ENCODE measurements at regions not wholly inside any gene's neighbourhood (a gene's known extent, or its start where the extent isn't known, plus 50 kb on each side); places are given as distances from the start of the nearest gene placed in this dataset.

DNA sequence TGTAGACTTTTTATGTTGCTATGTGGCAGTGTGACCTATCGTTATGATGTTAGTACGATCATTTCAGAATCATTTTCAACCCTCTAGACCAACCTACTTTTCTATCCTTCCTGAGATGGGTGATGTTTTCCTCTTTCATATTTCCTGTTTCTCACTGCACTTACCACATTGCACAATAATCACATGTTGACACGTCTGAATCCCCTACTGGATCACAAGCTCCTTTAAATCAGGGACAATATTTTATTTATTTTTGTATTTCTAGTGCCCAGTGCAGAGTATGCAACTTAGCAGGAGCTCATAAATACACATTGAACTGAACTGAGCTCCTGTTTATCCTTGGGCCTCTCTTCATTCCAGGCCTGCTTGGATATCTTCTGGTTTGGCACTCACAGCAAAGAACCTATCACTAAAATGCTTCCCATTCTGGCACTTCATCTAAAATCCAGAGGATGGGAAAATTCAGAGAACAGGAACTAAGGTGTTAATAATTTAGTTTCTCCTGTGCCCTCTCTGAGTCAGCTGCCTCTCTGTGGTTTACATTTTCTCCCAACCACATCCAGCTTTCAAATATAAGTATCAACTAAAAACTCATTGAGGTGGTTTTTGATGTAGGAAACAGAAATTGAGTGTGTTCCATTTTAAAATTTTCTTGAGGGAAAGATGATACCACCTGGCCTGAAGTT, 69.4 kb upstream of the DYRK2 start:
- no TSS peak for BruUV-seq (replicated peaks)
- no peaks in the 10 kb centered on the region for H3K79me2 ChIP-seq (ENCODE audit: low read depth)
- no peaks in the 10 kb centered on the region for H3F3A ChIP-seq (ENCODE audit: insufficient read depth, low read depth)
- CTCF ChIA-PET = interaction anchor here (0.7 kb wide), 1 partner anchor 205 kb away, joined by 12 read pairs; no protein-coding TSS in a partner anchor
- no peaks in the 10 kb centered on the region for H3K36me3 ChIP-seq (ENCODE audit: low read depth)
- H2AFZ ChIP-seq = no peak overlapping the region
- POLR2A ChIA-PET (ENCODE audit: unreplicated experiment) = no interaction called here
- TF ChIP-seq, protein P1, sequence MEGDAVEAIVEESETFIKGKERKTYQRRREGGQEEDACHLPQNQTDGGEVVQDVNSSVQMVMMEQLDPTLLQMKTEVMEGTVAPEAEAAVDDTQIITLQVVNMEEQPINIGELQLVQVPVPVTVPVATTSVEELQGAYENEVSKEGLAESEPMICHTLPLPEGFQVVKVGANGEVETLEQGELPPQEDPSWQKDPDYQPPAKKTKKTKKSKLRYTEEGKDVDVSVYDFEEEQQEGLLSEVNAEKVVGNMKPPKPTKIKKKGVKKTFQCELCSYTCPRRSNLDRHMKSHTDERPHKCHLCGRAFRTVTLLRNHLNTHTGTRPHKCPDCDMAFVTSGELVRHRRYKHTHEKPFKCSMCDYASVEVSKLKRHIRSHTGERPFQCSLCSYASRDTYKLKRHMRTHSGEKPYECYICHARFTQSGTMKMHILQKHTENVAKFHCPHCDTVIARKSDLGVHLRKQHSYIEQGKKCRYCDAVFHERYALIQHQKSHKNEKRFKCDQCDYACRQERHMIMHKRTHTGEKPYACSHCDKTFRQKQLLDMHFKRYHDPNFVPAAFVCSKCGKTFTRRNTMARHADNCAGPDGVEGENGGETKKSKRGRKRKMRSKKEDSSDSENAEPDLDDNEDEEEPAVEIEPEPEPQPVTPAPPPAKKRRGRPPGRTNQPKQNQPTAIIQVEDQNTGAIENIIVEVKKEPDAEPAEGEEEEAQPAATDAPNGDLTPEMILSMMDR (conservative IDR thresholded peaks at IDR 0.05) = no peak
- TF ChIP-seq EZH2 (IDR thresholded peaks at IDR 0.05; ENCODE audit: low read depth) = no peak
- H3K27ac ChIP-seq = no peak overlapping the region
- H3K9me2 ChIP-seq (ENCODE audit: insufficient read depth) = no peaks in the 10 kb centered on the region
- intact Hi-C loops (cut with micrococcal nuclease; ENCODE audit: unreplicated experiment) = no loop called here
- no peaks in the 10 kb centered on the region for H3K9me3 ChIP-seq (ENCODE audit: insufficient read depth, low read depth)
- H3K4me1 ChIP-seq (replicated peaks; ENCODE audit: insufficient read depth) = 0 out of 2 replicates have a peak, but pooled peaks cover 11% of the 10 kb centered on the region
- no peak overlapping the region for H3K4me3 ChIP-seq
- H3K27me3 ChIP-seq (ENCODE audit: insufficient read depth, low read depth) = no peaks in the 10 kb centered on the region
- no peaks in the 10 kb centered on the region for H4K20me1 ChIP-seq (ENCODE audit: insufficient read depth)
- DNase-seq = no peak
- H3K4me2 ChIP-seq = no peak overlapping the region

DNA sequence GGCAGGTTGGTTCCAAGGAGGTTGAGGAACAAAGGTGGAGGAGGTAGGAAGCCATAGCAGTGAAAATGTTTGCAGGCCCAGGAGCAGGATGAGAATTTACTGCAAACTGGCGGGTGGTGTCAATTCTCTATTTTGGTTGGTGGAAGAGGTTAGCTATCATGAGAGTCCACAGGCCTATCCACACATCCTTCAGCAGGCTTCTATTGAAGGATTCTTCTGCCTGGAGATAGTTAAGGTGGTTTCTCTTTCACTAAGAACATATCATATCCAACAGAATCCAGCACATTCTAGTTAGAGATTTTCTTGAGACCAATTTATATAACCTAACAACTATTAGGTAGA, 68.9 kb upstream of the DYRK2 start:
- no peaks in the 10 kb centered on the region for H3K36me3 ChIP-seq (ENCODE audit: low read depth)
- intact Hi-C loops (cut with micrococcal nuclease; ENCODE audit: unreplicated experiment) = no loop called here
- no peaks in the 10 kb centered on the region for H3K9me2 ChIP-seq (ENCODE audit: insufficient read depth)
- no peak for TF ChIP-seq EZH2 (IDR thresholded peaks at IDR 0.05; ENCODE audit: low read depth)
- TF ChIP-seq, protein P1 (conservative IDR thresholded peaks at IDR 0.05) = no peak
- no TSS peak for BruUV-seq (replicated peaks)
- no peak for DNase-seq
- H3K4me1 ChIP-seq (replicated peaks; ENCODE audit: insufficient read depth) = 0 out of 2 replicates have a peak, but pooled peaks cover 11% of the 10 kb centered on the region
- no peaks in the 10 kb centered on the region for H4K20me1 ChIP-seq (ENCODE audit: insufficient read depth)
- no peaks in the 10 kb centered on the region for H3K9me3 ChIP-seq (ENCODE audit: insufficient read depth, low read depth)
- no peaks in the 10 kb centered on the region for H3K79me2 ChIP-seq (ENCODE audit: low read depth)
- H3K27me3 ChIP-seq (ENCODE audit: insufficient read depth, low read depth) = no peaks in the 10 kb centered on the region
- H3F3A ChIP-seq (ENCODE audit: insufficient read depth, low read depth) = no peaks in the 10 kb centered on the region
- ChIA-PET CTCF (interaction anchor here (0.7 kb wide), 1 partner anchor 205 kb away, joined by 12 read pairs; no protein-coding TSS in a partner anchor), POLR2A (ENCODE audit: unreplicated experiment) (interaction anchor here (0.6 kb wide), 1 partner anchor 13 kb away, joined by 3 read pairs; no protein-coding TSS in a partner anchor)
- H2AFZ ChIP-seq = no peak overlapping the region
- no peak overlapping the region for H3K4me3 ChIP-seq
- no peak overlapping the region for H3K27ac ChIP-seq
- H3K4me2 ChIP-seq = no peak overlapping the region

DNA sequence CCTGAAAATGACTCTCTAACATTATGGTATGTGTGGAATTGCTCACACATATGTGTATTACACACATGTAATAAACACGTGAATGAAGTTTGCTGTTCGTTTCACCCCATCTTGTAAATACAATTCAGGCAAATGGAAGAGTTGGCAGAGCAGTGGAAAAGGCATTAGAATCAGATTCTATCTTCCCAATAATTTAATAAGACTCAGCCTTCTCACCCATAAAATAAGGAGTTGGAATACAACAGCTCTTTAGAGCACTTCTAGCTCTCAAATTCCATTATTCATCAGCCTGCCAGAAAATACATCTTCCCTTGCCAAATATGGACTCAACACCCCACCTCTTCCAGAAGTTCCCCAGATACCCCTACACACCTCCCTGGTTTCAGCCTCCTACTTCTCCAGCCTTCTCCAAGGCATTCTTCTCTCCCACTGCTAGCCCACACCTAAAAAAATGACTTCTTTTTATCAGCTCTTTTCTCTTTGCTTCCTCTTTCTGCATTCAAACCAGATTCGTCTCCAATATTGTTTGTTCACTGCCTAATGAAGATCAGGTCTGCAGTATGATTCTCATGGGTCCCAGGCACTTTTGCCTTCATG, 66.2 kb upstream of the DYRK2 start:
- CTCF ChIA-PET = no interaction called here
- DNase-seq = no peak
- Histone ChIP-seq H3K27ac (no peak overlapping the region), H3K27me3 (ENCODE audit: insufficient read depth, low read depth) (no peaks in the 10 kb centered on the region), H3K4me1 (replicated peaks; ENCODE audit: insufficient read depth) (0 out of 2 replicates have a peak, but pooled peaks cover 11% of the 10 kb centered on the region), H3K9me2 (ENCODE audit: insufficient read depth) (no peaks in the 10 kb centered on the region), H2AFZ (no peak overlapping the region), H3K79me2 (ENCODE audit: low read depth) (no peaks in the 10 kb centered on the region), H3K4me3 (no peak overlapping the region), H3K9me3 (ENCODE audit: insufficient read depth, low read depth) (no peaks in the 10 kb centered on the region), H4K20me1 (ENCODE audit: insufficient read depth) (no peaks in the 10 kb centered on the region), H3F3A (ENCODE audit: insufficient read depth, low read depth) (no peaks in the 10 kb centered on the region), H3K4me2 (no peak overlapping the region), H3K36me3 (ENCODE audit: low read depth) (no peaks in the 10 kb centered on the region)
- intact Hi-C loops (cut with micrococcal nuclease; ENCODE audit: unreplicated experiment) = no loop called here
- BruUV-seq (replicated peaks) = no TSS peak
- POLR2A ChIA-PET (ENCODE audit: unreplicated experiment) = no interaction called here
- TF ChIP-seq, protein P1 (conservative IDR thresholded peaks at IDR 0.05) = no peak
- no peak for TF ChIP-seq EZH2 (IDR thresholded peaks at IDR 0.05; ENCODE audit: low read depth)
